Fibroblast of lung (primary cell): ENCODE measurements at regions not wholly inside any gene's neighbourhood (a gene's known extent, or its start where the extent isn't known, plus 50 kb on each side); places are given as distances from the start of the nearest gene placed in this dataset.

Experiments
- DNase-seq, 2 donors: peaks; one replicate each; pipeline versions ENCODE4 v3.0.0 to v3.0.0-alpha.2; 2010; ENCODE audit warnings: low read depth in 2 of 2
- H2AFZ ChIP-seq: 2 replicates; pipeline ENCODE4 v1.5.1; 2012; ENCODE audit warnings: low read length, control low read depth, inconsistent platforms
- H3K27ac ChIP-seq: 2 replicates; pipeline ENCODE4 v1.5.1; 2011; ENCODE audit warnings: low read length, control low read depth; ENCODE audit not compliant: insufficient read depth
- H3K27me3 ChIP-seq: 2 replicates; pipeline ENCODE4 v1.5.1; 2011; ENCODE audit warnings: mild to moderate bottlenecking, low read length; ENCODE audit not compliant: control insufficient read depth, insufficient read depth
- H3K36me3 ChIP-seq: 2 replicates; pipeline ENCODE4 v1.5.1; 2011; ENCODE audit warnings: low read length; ENCODE audit not compliant: control insufficient read depth, insufficient read depth
- H3K4me1 ChIP-seq: 2 replicates; pipeline ENCODE4 v1.5.1; 2011; ENCODE audit warnings: low read length; ENCODE audit not compliant: control insufficient read depth, insufficient read depth; ENCODE audit errors: extremely low read depth
- H3K4me2 ChIP-seq: 2 replicates; pipeline ENCODE4 v1.5.1; 2011; ENCODE audit warnings: low read length, control low read depth; ENCODE audit not compliant: insufficient read depth; ENCODE audit errors: extremely low read depth
- H3K4me3 ChIP-seq, 4 experiments: fragments of 200-600 bp in 1 of 4; sonication (generic) in 1 of 4; replicated peaks in 1 of 4; 2 replicates each; pipeline ENCODE4 v1.5.1; 2011 to 2016; ENCODE audit warnings: low read length in 4 of 4, low read depth in 3 of 4, mild to moderate bottlenecking in 3 of 4, control low read depth in 2 of 4, inconsistent platforms in 1 of 4, mixed read lengths in 1 of 4; ENCODE audit not compliant: insufficient read depth in 1 of 4; ENCODE audit errors: control extremely low read depth in 1 of 4
- H3K79me2 ChIP-seq: 2 replicates; pipeline ENCODE4 v1.5.1; 2012; ENCODE audit warnings: mild to moderate bottlenecking, low read length, inconsistent platforms; ENCODE audit not compliant: control insufficient read depth, insufficient read depth
- H3K9ac ChIP-seq: 2 replicates; pipeline ENCODE4 v1.5.1; 2011; ENCODE audit warnings: mild to moderate bottlenecking, low read length, control low read depth; ENCODE audit not compliant: insufficient read depth
- H3K9me3 ChIP-seq: 2 replicates; pipeline ENCODE4 v1.5.1; 2012; ENCODE audit warnings: low read depth, low read length; ENCODE audit not compliant: control insufficient read depth, insufficient read depth
- H4K20me1 ChIP-seq: 2 replicates; pipeline ENCODE4 v1.5.1; 2011; ENCODE audit warnings: low read length; ENCODE audit not compliant: control insufficient read depth, insufficient read depth; ENCODE audit errors: extremely low read depth
- CTCF ChIP-seq, 2 donors: IDR thresholded peaks in 1 of 2; conservative IDR thresholded peaks in 1 of 2; 1 replicate in 1 of 2; 2 replicates in 1 of 2; pipeline ENCODE4 v1.5.1; 2011 to 2012; ENCODE audit warnings: low read length in 2 of 2, control low read depth in 1 of 2, inconsistent platforms in 1 of 2, low read depth in 1 of 2, mild to moderate bottlenecking in 1 of 2
- EZH2 ChIP-seq: IDR thresholded peaks from 2 replicates; pipeline ENCODE4 v1.5.1; 2012; ENCODE audit warnings: low read length, control low read depth, mild to moderate bottlenecking; ENCODE audit errors: missing control alignments

GRCh38 chr4:186887291-186887700 is 163.6 kb upstream of the FAT1 start:
- Histone ChIP-seq H3K36me3 (no peaks in the 10 kb centered on the region), H3K27me3 (no peaks in the 10 kb centered on the region), H3K4me3 (no peak overlapping the region), H2AFZ (no peak overlapping the region), H3K4me2 (no peak overlapping the region), H3K9me3 (no peaks in the 10 kb centered on the region), H3K27ac (no peak overlapping the region), H3K79me2 (no peaks in the 10 kb centered on the region), H4K20me1 (no peaks in the 10 kb centered on the region), H3K4me1 (no peaks in the 10 kb centered on the region), H3K9ac (no peak overlapping the region)
- peak in 1 of 2 donors; percentile 69 for DNase-seq
- TF ChIP-seq CTCF (conservative IDR thresholded peaks at IDR 0.05 in 1 of 2, IDR thresholded peaks at IDR 0.05 in 1 of 2; ENCODE audit: low read depth in 1 of 2, low read length in 2 of 2) (no peak), EZH2 (no peak)

GRCh38 chr4:186887752-186888151 is 164.1 kb upstream of the FAT1 start:
- Histone ChIP-seq H3K9ac (no peak overlapping the region), H3K36me3 (no peaks in the 10 kb centered on the region), H2AFZ (no peak overlapping the region), H3K79me2 (no peaks in the 10 kb centered on the region), H3K9me3 (no peaks in the 10 kb centered on the region), H3K4me1 (no peaks in the 10 kb centered on the region), H3K27ac (no peak overlapping the region), H3K27me3 (no peaks in the 10 kb centered on the region), H4K20me1 (no peaks in the 10 kb centered on the region), H3K4me3 (no peak overlapping the region), H3K4me2 (no peak overlapping the region)
- DNase-seq = no peak
- TF ChIP-seq CTCF (conservative IDR thresholded peaks at IDR 0.05 in 1 of 2, IDR thresholded peaks at IDR 0.05 in 1 of 2; ENCODE audit: low read depth in 1 of 2, low read length in 2 of 2) (no peak), EZH2 (no peak)

GRCh38 chr4:186889876-186890643 is 166.4 kb upstream of the FAT1 start:
- no peaks in the 10 kb centered on the region for H3K4me1 ChIP-seq
- no peak overlapping the region for H3K9ac ChIP-seq
- H3K27me3 ChIP-seq = no peaks in the 10 kb centered on the region
- H3K9me3 ChIP-seq = no peaks in the 10 kb centered on the region
- H3K4me2 ChIP-seq = no peak overlapping the region
- no peak overlapping the region for H3K4me3 ChIP-seq
- no peak overlapping the region for H2AFZ ChIP-seq
- H3K36me3 ChIP-seq = no peaks in the 10 kb centered on the region
- DNase-seq = no peak
- no peak overlapping the region for H3K27ac ChIP-seq
- no peak for TF ChIP-seq EZH2
- no peak for TF ChIP-seq CTCF (conservative IDR thresholded peaks at IDR 0.05 in 1 of 2, IDR thresholded peaks at IDR 0.05 in 1 of 2; ENCODE audit: low read depth in 1 of 2, low read length in 2 of 2)
- no peaks in the 10 kb centered on the region for H3K79me2 ChIP-seq
- H4K20me1 ChIP-seq = no peaks in the 10 kb centered on the region
